ENCODE measurements at regions not wholly inside any gene's neighbourhood (a gene's known extent, or its start where the extent isn't known, plus 50 kb on each side); places are given as distances from the start of the nearest gene placed in this dataset.

DNA sequence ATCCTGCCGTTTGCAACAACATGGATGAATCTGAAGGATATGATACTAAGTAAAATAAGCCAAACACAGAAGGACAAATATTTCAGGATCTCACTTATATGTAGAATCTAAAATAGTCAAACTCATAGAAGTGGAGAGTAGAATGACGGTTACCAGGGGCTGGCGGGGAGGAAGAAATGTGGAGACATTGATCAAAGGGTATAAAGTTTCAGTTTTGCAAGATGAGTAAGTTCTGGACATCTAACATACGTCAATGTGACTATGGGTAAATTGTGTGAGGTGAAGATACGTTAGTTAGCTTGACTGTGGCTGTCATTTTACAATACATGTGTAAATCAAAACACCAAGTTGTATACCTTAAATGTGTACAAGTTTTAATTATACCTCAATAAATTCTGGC, 200.3 kb downstream of the SNX18 start:
- no peak for DNase-seq (ENCODE audit: low spot score)

- no peak for DNase-seq (ENCODE audit: low spot score)
These were observed 199.9 kb downstream of the SNX18 start for GRCh38 chr5:54717459-54717858.

DNA sequence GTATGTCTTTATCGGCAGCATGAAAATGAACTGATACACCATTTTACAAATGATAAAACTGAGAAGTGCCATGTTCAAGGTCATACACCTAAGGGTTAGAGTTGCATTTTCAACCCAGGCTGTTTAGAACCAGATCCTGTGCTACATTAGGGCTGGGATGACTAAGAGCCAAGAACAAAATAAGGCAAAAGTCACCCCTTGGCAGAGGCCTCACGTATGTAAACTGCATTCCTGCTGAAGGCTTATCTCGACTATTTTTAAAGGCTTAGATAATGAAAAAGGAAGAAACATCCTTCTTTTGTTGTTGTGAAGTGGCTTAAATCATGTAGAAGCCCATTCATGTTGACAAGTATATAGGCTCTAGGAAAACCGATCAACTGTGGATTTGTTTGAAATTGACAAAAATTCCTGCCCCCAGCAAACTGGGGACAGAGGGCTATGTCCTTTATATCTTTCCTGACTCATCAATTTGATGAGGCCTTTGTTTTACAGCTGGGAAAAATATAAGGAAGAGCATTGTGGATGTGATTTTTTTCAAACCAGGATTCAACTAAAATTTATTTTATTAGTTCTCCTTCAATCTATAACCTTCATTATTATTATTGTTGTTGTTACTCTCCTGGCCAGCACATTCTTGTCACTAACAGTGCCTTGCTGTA, 196.5 kb downstream of the SNX18 start:
- DNase-seq (ENCODE audit: low spot score): no peak

GRCh38 chr5:54709096-54709495, 191.5 kb downstream of the SNX18 start:
- no peak for DNase-seq (ENCODE audit: low spot score)

DNA sequence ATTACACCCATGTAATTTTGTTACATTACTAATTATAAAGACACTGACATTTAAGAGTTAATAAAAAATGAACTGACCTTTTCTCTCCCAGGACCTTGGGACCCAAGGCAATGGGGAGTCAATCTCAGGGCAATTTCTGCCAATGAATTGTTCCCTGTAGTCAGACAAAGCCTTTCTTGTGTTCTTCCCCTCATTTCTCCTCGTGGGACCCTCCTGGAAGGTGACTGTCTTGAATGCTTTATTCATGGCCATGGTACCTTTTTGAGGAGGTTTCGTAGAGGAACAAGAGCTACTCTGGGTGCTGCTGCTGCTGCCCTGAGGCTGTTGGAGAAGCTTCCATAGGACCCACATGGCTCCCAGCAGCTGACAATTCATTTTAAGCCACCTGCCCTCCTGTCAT, 190.3 kb downstream of the SNX18 start:
- no peak for DNase-seq (ENCODE audit: low spot score)

DNA sequence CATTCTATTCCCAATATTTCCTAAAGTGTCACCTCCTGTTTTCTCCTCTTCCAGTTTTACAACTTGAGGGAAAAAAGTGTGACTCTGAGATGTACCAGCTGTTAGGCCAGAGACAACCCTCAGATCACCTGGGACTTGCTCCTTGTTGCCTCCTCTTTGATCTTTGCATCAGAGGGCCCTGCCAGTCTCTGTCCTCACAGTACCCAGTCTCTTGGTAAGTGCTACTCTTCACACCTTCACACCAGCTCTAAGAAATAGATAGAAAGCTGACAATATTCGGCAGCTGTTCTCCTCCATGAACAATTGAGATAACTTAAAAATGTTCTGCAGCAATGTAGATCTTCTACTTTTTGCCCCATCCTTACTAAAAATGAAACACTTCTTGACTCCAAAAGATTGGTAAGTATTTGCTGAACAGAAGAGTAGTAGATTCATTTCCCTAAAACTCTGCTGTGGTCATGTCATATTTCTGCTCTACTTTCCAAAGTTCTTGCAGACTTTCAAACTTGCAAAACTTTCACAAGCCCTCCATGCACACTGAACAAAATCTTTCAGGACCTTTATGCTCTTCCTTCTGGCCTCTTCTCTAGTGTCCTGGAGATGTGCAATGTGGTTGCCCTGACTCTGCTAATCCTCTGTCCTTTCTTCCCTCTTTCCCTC, 188.6 kb downstream of the SNX18 start:
- DNase-seq (ENCODE audit: low spot score): no peak

DNA sequence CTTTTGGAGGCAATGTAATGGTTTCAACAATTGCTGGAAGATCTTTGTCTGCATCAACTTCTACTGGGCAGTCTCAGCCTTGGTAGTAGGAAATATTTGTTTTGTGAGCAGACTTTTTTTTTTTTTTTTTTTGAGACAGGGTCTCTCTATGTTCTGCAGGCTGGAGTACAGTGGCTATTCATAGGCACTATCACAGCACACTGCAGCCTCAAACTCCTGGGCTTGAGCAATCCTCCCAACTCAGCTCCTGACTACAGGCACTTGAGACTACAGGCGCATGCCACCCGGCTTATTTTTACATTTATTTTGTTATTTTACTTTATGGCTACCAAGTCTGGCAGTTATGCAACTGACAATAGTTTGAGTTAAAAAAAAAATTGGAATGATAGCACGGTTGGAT, 187.3 kb downstream of the SNX18 start:
- no peak for DNase-seq (ENCODE audit: low spot score)

DNA sequence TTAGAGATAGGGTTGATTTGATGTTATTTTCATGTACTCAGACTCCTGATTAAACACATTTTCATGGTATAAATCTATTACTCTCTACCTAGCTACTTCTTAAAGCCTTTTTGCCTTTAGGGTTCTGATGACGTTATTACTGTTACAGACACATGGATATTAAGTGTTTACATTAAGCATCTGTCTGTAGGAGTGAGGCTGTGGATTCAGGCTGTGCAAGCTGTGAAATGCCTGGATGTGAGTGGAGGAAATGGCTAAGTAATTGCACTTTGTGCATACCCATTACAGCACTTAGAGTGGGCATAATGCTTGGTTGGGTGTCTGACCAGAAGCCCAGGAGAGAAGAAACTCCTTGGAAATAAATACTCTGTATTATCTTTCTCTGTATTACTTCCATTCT, 186.8 kb downstream of the SNX18 start:
- no peak for DNase-seq (ENCODE audit: low spot score)

- no peak for DNase-seq (ENCODE audit: low spot score)
These were observed 186.2 kb downstream of the SNX18 start for GRCh38 chr5:54703565-54704255.

GRCh38 chr5:54703133-54703532, 185.6 kb downstream of the SNX18 start:
- no peak for DNase-seq (ENCODE audit: low spot score)

- DNase-seq (ENCODE audit: low spot score): no peak
These were observed 184.9 kb downstream of the SNX18 start for GRCh38 chr5:54702470-54702869.

GRCh38 chr5:54700986-54701578, 183.5 kb downstream of the SNX18 start:
- no peak for DNase-seq (ENCODE audit: low spot score)

- no peak for DNase-seq (ENCODE audit: low spot score)
These were observed 179.4 kb downstream of the SNX18 start for GRCh38 chr5:54696931-54697330.

DNA sequence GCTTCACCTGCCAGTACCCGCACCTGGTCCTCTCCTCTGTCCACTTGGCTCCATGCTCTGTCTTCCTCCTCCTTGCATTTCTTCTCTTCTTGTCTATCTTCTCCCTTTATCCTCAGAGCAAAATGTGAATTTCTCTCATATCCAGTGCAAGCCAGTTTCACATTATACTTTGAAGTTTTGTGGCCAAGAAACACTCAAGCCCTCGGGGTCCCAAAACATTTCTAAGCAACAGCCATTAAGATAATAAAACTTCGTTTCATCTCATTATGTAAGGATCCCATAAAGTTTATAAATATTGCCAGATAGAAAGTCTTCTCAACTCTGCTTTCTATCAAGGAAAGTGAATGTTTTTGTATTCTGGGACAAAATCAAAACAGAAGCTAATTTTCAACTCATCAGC, 178.8 kb downstream of the SNX18 start:
- DNase-seq (ENCODE audit: low spot score): no peak

GRCh38 chr5:54695198-54695966, 177.8 kb downstream of the SNX18 start:
- no peak for DNase-seq (ENCODE audit: low spot score)

- DNase-seq (ENCODE audit: low spot score): no peak
These were observed 176.5 kb downstream of the SNX18 start for GRCh38 chr5:54693936-54694657.

DNA sequence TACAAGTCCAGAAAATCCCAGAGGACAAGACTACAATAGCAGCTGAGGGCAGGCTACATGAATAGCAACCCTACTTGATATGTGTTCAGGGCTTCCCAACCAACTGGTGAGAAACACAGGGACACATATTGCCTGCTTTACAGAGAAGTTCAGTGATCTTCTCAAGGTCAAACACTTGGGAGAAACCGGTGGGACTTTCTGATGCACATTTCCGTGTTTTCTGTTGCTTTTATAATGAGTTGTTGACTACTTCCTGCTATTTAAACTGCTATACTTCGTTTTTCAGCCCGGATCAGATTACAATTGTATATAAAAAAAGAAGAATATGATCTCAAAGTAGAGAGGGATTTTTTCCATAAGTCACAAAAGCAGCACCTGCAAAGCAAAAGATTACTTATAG, 175.1 kb downstream of the SNX18 start:
- no peak for DNase-seq (ENCODE audit: low spot score)

GRCh38 chr5:54691656-54692055, 174.1 kb downstream of the SNX18 start:
- DNase-seq (ENCODE audit: low spot score): no peak

GRCh38 chr5:54689411-54690251, 172.1 kb downstream of the SNX18 start:
- no peak for DNase-seq (ENCODE audit: low spot score)

- DNase-seq (ENCODE audit: low spot score): no peak
These were observed 163.4 kb downstream of the SNX18 start for GRCh38 chr5:54680998-54681397.

- no peak for DNase-seq (ENCODE audit: low spot score)
These were observed 162.1 kb downstream of the SNX18 start for GRCh38 chr5:54679686-54680085.

Measured in D341Med (cell line).